HG03066 (cell line): ENCODE measurements at regions not wholly inside any gene's neighbourhood (a gene's known extent, or its start where the extent isn't known, plus 50 kb on each side); places are given as distances from the start of the nearest gene placed in this dataset.

ENCODE experiments used
- ATAC-seq: cut with Tn5 transposase; IDR thresholded peaks from one replicate; pipeline ENCODE4 v1.9.1; 2021; ENCODE audit warnings: low read depth; ENCODE audit not compliant: unreplicated experiment

DNA sequence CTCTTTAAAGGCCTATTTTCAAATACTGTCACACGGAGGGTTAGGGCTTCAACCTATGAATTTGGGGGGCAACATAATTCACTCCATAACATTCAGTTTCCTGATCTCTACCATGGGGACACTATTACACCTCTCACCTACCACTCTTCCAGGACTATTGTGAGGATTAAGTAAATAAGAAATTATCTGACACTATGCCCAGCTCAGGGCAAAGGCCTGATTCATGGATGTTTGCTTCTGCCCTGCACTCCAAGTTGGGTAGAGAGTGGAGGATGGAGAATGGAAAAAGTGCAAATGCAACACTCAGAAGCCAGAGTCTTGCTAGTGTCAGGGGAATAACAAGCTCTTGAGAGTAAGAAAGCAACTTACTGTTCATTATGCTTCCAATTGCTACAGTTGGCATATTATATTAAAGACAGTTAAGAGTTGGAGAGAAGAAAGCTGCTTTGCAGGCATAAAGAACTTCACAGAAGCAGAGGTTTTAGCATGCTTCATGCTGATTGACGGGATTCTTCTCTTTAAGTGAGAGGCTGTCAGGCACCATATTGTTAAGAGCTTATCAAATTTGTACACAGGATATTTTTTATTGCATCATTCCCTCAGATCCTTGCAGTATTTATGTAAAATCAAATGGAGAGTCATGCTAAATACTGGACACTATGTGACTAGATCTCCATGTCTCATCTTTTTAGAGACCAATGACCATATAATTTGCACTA, 375.3 kb downstream of the VPS13C start:
- ATAC-seq: no peak

DNA sequence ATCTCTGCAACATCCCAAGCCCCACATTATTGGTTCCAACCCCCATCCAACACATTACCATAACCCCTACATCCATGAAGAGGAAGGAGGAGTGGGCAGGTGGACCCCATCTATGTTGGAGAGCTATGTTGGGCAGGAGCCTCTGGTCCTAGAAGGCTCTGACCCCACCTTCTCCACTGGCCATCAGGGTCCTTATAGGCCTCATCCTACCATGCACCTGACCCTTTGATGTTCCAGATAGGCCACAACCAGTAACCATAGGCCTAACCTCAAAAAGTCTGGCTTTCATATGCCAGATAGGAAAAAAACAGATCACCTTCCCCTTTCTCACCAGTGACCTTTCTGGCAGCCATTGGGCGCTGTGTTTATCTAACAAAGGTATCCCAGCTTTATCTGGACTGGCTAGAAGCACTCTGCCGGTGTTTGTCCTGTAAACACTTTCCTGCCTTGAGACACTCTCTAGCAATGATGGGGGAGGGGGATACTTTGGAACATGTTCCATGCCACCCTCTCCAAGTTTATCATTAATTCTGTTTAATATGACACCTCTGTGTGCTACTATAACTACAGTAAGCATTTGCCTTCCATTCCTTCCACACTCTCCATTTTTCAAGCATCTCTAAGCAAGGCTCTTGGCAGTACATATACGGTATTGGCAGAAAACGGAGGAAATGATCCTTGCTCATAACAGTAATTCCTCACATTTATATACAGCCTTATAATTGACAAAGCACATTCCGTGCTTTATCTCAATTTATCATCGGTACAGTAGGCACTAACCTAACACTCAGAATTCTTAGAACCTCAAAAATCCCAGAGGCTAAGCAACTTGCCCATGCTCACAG, 377.1 kb downstream of the VPS13C start:
- ATAC-seq: no peak

DNA sequence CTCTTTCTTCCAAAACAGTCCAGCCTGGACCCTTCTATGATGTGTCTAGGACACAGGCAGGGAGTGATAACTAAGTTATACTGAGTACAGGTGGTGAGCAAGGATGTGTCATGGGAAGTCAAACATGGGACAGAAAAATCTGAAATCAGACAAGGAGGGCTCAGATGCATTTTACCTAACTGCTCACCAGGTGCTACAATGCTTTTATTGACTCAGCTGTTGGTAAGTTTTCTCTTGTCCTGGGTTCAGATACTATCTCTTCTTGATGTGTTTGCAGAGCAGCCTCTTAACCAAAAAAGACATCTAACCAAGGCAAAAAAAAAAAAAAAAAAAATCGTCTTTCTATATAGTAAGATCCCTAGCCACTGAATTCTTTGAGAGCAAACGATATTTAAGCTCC, 378.6 kb downstream of the VPS13C start:
- no peak for ATAC-seq

DNA sequence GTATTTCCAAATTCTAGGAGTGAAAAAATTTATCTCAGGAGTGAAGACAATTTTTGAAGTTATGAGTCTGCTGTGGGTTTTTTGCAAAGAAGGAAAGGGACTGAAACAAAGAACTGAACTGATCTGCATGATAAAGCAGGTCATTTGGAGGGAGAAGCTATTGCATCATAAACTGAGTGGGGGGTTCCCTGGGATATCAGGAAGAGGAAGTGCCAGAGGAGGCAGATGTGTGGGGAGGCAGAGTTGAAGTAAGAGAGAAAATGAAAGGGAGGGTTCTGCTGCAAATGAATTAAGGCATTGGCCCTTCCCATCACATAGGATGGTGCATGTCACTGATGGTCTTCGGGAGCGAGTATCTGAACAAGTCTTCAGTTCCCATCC, 379.2 kb downstream of the VPS13C start:
- no peak for ATAC-seq

DNA sequence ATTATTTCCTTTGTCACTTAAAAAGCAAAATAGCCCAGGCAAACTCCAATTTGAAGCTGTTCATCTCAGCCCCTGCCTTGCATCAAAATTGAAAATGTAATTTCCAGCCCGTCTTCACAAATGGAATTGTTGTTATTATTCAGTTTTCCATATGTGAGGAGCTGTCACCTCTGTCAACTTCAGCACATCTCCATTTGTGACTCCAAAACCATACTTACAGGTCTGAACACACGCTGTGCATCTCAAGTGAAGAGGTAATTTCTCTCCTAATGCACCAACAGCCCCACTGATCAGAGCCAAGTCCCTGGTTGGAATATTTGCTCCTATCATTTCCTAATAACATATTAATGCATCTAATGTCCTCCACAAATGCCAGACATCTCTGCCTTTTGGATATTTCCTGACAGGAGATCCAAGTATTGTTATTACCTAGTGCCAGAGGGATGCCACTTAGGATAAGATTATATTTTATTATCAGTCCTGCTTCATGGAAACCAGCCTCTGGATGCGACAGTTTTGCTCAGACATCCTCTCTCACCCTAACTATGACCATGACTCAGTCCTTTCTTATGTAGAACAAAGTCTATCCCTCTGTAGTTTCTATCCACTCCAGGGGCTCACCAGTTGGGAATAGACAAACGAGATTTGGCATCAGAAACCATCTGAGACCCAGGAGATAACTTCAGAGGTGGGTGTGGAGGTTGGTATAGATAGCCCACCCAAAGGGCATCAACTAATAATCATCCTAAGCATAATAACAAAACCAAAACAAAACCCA, 379.8 kb downstream of the VPS13C start:
- ATAC-seq: no peak

DNA sequence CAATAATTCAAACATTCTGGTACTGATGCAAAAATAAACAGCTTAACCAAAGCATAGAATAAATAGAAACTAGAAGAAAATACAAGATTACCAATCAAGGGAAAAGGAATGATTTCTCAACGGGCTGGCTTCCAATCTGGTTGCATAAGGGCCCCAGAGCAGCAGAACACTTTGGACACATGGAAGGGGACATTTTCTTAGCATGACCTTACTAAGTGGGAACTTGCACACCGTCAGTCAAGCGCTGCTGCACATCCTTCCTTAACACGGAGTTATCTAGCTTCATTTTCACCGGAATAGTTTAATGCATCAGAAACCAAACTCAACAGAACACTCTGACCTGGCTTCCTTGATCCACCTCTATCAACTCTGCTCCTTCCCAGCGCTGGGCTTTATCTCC, 388.5 kb downstream of the VPS13C start:
- ATAC-seq: no peak

DNA sequence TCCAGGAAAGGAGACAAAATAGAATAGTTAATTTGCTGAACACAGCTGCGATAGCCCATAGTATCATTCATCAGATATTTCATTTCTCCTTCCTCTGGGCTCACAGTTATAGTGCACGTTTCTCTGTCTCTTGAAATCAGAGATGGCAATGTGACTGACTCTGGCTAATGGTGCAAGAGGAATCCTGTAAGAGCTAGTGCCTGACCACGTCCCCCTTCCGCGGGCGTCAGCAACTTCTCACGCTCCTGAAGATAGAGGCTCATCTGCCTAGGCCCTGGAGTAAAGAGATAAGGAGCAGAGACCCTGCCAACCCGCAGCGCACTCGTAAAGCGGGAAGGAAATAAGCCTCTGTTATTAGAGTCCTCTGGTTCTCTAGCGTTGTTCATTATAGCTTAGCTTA, 391.8 kb downstream of the VPS13C start:
- ATAC-seq: no peak

DNA sequence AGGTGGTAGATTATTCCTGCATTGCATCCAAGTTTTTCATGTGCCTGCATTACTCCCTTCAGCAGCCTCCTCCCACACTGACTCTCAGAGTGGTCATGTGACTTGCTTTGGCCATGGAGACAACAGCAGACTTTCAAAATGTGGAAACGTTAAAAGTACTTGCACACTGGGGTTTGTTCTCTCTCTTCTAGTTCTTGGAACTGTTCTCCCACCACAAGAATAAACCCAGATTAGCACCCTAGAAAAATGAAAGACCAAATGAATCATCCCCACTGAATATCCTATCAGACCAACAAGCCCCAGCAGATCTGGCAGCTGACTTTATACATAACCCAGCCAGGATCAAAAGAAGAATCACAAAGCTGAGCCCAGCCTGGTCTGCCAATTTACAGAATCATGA, 398.5 kb downstream of the VPS13C start:
- no peak for ATAC-seq

DNA sequence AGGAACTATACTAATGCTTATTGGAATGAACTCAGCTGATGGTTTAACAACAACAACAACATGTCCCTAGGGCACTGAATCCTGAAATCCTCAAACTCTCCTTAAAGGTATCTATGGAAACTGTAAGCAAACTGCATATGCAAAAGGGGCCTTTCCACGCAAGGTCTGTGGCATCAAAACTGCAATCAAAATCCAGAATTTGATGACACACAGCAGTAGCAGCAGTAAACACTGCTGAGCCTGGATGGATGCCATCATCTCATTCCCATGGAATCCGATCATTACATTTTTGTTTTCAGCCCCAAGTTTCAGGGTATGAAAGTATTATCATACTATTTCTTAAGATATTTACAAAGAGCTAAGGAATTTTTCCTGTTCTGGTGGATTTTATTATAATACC, 399.7 kb downstream of the VPS13C start:
- no peak for ATAC-seq

DNA sequence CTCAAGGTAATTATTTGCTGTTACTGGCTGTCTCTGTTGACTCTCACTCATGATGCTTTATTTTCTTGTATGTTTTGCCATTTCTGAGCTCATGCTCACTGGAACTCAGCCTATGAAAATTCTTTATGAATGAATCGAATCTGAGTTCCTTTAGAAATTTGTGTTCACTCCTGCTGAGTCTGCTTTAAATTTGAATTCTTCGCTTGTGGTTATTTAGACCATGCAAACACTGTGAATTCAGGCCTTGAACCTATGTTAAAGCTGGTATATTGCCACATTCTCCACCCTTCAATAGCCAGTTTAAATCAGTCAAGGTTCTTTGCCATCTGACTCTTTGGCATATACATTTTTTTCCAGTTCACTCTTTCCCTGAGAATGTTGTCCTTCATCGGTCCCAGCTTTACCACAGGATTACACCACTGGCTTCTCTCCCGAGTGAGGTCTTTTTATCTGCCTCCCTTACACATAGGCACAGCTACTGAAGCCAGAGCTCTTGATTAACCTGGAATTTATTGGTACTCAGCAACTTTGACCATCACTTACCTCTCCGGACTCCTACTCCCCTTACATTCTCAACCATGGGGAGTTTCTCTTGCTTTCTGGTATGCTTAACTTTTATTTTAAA, 400.6 kb downstream of the VPS13C start:
- ATAC-seq: no peak

DNA sequence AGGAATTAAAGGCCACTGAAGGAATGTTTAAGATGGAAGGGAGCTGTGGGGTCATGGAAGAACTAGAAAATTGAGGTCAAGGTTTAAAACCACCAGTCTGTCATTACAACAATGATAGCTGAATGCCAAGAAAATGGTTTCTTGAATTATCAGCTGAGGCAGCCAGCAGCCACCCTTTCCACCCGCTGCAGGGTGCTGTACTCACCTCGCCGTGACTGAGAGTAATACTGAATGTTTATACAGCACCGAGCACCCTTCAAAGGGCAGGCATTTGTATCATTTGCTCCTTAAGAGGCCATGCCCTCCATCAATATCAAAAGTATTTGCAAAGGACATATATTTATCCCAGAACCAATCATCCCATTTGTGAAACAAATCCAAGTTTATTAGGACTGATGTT, 402.8 kb downstream of the VPS13C start:
- no peak for ATAC-seq

DNA sequence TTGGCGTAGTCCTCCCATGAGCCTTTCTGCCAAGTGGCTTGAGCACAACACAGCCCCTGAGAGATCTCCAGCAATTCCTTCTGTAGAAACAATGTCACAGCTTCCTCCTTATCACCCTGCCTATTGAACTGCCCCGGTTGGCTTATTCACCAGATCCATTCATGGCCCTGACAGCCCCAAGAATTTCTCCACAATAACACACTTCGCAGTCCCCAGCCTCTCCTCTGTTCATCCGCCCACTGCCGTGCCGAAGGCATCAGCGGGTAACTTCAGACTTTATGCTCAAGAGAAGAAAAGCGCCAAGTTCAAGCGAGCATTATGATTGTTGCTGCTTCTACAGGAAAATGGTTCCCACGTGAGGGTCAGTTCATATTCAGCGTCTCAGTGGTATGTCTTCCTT, 403.9 kb downstream of the VPS13C start:
- ATAC-seq: no peak

DNA sequence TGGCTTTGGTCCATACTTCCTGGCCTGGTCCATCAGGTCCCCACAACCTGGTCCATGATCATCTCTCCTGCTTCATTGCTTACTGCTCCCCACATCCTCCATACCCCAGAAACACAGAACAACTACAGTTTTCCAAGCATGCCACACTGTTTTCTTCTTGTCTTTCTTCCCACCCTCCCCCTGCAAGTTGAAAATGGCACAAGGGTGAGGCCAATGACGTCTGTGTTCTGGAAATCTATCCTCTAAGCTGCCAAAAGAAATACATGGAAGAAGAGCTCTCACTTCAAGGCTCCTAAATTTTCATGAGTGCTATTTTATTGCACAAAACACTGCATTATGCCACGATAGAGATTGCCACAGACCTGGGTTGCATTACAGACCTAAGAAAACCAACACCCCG, 404.4 kb downstream of the VPS13C start:
- no peak for ATAC-seq

DNA sequence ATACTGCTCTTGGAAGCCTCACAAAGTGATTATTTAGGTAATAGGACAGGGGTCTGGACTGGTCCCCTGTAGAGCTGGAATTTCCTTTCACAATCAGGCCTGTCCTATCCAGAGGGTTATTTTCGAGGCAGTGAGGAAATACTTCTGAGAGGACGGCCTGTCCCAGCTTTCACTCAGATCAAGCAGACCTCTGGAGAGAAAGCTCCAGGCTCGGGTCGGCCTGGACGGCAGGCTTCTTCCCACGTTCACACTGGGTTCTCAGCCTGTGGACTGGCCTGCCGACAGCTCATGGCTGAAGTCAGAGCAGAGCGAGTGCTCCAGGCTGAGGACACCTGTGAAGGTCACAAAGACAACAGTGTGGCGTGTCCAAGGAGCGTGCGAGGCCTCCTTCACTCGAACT, 405.3 kb downstream of the VPS13C start:
- no peak for ATAC-seq

DNA sequence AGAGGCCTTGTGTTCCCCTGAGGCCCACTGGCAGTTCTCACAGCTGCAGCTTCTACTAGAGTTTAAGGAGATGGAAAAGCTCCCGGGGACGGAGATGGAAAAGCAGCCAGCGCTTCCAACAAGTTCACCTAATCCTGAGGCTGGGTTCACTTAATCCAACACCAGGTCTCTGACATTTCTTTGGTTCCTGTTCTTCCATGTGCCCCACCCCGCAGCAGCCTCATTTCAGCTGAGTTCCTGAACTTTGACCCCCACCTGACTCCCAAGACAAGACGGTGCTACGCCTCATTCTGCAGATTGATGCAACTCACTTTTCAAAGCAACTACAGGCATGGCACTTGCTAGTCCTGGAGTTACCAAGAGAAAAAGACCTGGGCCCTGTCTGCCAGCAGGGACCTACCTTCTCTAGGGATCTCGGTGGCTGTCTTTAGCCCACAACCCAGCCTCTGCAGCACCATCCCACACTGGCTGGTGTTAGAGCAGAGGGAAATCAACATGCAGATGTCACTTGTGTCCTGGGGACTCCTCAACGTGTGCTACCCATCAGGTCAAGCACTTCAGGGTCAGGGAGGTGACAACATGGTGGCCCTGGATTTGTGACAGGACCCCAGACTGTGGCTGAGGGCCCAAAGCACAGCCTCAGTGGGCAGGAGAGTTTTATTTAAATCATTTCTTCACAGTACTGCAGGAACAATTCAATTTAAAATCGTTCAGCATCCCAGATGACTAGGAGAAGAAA, 406.1 kb downstream of the VPS13C start:
- ATAC-seq: no peak

DNA sequence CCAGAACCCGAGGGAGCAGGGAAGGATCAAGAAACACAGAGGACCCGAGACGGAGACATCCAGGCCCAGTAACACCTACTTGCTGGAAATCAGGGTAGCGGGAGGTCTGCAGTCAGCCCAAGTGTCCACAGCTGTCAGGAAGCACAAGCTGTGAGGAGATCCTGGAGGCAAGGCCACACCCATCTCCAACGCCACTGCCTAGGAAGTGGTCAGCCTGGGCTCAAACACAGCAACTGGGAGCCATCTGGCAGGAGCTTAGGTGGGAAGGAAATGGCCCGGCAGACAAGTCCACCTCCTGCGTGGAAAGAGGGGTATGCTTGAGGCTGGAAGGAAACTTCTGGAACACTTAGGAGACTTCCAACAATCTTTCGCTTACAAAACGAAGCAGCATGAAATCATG, 407.1 kb downstream of the VPS13C start:
- no peak for ATAC-seq

DNA sequence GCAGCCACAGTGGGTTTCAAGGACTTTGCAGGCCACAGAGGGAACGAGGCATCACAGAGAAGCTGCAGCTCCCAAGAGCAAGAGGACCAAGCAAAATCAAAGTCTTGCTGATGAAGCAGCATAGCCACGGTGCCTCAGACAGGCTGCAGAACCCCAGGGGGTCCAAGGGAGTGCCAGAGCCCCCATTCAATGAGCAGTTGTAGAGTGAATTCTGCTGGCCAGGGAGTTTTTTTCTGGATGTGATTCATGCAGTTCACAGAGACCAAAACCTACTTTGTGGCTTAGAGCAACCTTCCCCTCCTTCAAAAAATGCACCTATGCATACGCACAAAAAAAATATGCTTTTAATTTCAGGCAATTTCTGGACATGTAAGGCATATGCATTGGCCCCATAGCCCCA, 409.0 kb downstream of the VPS13C start:
- ATAC-seq: no peak

DNA sequence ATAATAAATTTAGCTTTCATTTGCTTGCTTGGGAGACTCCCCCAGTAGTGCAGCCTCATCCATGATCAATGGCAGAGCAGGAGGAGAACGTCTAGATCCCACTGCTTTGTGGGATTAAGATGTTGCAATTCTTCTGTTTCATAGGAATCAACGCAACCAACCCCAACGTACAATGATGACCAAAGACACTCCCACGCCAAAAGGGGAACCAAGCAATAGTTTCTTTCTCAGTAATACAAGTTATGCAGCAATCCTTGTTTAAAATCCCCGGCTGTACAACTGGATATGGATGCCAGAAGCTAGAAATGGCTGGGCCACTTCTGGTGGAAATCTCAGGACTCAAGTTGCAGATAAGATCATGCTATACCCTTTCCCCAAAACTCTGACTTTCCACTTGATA, 411.2 kb downstream of the VPS13C start:
- no peak for ATAC-seq

DNA sequence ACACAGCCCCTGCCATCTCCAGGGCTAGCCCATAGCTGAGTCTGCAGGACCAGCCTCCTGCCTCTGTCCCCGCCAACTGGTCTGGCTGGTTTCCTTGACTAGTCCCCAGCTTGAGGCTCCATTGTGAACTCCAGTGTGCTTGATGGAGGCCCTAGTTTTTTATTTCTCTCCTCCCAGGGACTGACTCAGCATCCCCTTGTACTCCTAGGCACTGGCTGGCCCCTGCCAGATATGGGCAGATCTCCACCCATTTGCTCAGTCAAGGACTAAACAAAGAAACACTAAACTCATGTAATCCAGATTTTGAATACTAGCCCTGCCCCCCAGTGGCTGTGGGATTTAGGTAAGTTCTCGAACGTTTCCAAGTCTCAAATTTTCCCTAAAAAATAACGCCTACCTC, 415.4 kb upstream of the RORA start:
- no peak for ATAC-seq

DNA sequence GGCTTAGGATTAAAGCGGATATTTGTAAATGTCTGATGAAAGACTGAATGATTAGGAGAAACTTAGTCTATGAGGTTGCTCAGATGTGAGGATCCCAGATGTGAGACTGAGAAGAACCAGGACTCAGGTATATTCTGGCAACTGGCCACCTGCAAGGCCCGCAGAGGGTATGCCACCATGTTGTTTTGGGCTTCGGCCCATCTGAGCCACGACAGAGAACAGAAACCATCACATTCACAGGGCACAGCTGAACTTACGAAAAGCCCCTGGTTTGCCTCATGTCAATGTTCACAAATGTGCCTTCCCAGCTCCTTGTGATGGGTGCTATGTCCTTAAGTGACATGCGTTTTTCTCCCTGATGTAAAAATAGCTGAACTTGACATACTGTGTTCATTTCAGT, 412.5 kb upstream of the RORA start:
- ATAC-seq: no peak
